PFSK-1 (cell line): ENCODE measurements at regions not wholly inside any gene's neighbourhood (a gene's known extent, or its start where the extent isn't known, plus 50 kb on each side); places are given as distances from the start of the nearest gene placed in this dataset.

ENCODE experiments used
- FOXP2 ChIP-seq: optimal IDR thresholded peaks from 2 replicates; pipeline ENCODE3; 2011; ENCODE audit warnings: borderline replicate concordance, control low read depth, inconsistent platforms; ENCODE audit not compliant: insufficient read depth; ENCODE audit errors: extremely low read length, extremely low read depth
- POLR2AphosphoS5 ChIP-seq: IDR thresholded peaks from 2 replicates; pipeline ENCODE4 v1.6.1; 2012; ENCODE audit warnings: low read depth, mild to moderate bottlenecking, control low read depth, low read length, moderate library complexity
- REST ChIP-seq, 2 experiments: IDR thresholded peaks; 2 replicates each; pipeline versions ENCODE4 v1.6.1 to v1.8.0; 2011 to 2012; ENCODE audit warnings: low read depth in 2 of 2, low read length in 2 of 2, control low read depth in 1 of 2, inconsistent platforms in 1 of 2, mild to moderate bottlenecking in 1 of 2, moderate library complexity in 1 of 2; ENCODE audit not compliant: insufficient read depth in 1 of 2
- SIN3A ChIP-seq: IDR thresholded peaks from 2 replicates; pipeline ENCODE4 v1.6.1; 2012; ENCODE audit warnings: mild to moderate bottlenecking, low read length, moderate library complexity, borderline replicate concordance; ENCODE audit not compliant: insufficient read depth
- TAF1 ChIP-seq: IDR thresholded peaks from 2 replicates; pipeline ENCODE4 v1.6.1; 2012; ENCODE audit warnings: low read length, control low read depth, borderline replicate concordance; ENCODE audit not compliant: insufficient read depth

- no peak for TF ChIP-seq POLR2AphosphoS5
- no peak for TF ChIP-seq TAF1
- no peak for TF ChIP-seq REST (IDR thresholded peaks at IDR 0.05; ENCODE audit: insufficient read depth in 1 of 2, low read depth in 2 of 2, low read length in 2 of 2)
- no peak for TF ChIP-seq SIN3A
- TF ChIP-seq FOXP2: no peak
These were observed 105.2 kb downstream of the PLCE1 start for GRCh38 chr10:94098896-94099295.
